ENCODE measurements at regions not wholly inside any gene's neighbourhood (a gene's known extent, or its start where the extent isn't known, plus 50 kb on each side); places are given as distances from the start of the nearest gene placed in this dataset.

GRCh38 chr4:33395731-33396485 is 2675.7 kb downstream of the PCDH7 start:
- no peaks in the 10 kb centered on the region for H3K9me3 ChIP-seq (ENCODE audit: low read depth)
- no peak overlapping the region for H3K4me2 ChIP-seq
- no peaks in the 10 kb centered on the region for H3K36me3 ChIP-seq (replicated peaks; ENCODE audit: insufficient read depth, low read depth)
- no peak for TF ChIP-seq CTCF (IDR thresholded peaks at IDR 0.05; ENCODE audit: poor library complexity)
- no peak for TF ChIP-seq EZH2 (IDR thresholded peaks at IDR 0.05; ENCODE audit: borderline replicate concordance)
- no peak for TF ChIP-seq EZH2phosphoT487 (IDR thresholded peaks at IDR 0.05; ENCODE audit: low read depth, severe bottlenecking, unreplicated experiment)
- DNase-seq (ENCODE audit: low spot score) = no peak
- H3K79me2 ChIP-seq = no peaks in the 10 kb centered on the region
- no peak overlapping the region for H3K27ac ChIP-seq
- H2AFZ ChIP-seq = no peak overlapping the region
- H3K4me3 ChIP-seq = no peak overlapping the region
- no peaks in the 10 kb centered on the region for H3K9me2 ChIP-seq (replicated peaks; ENCODE audit: insufficient read depth)
- no peaks in the 10 kb centered on the region for H3K27me3 ChIP-seq
- H4K20me1 ChIP-seq (ENCODE audit: insufficient read depth, poor library complexity, severe bottlenecking) = no peaks in the 10 kb centered on the region
- no peaks in the 10 kb centered on the region for H3K4me1 ChIP-seq (ENCODE audit: insufficient read depth)

- Histone ChIP-seq H3K27ac (no peak overlapping the region), H3K9me3 (ENCODE audit: low read depth) (no peaks in the 10 kb centered on the region), H4K20me1 (ENCODE audit: insufficient read depth, poor library complexity, severe bottlenecking) (no peaks in the 10 kb centered on the region), H3K27me3 (no peaks in the 10 kb centered on the region), H3K4me2 (no peak overlapping the region), H2AFZ (no peak overlapping the region), H3K4me1 (ENCODE audit: insufficient read depth) (no peaks in the 10 kb centered on the region), H3K79me2 (no peaks in the 10 kb centered on the region), H3K9me2 (replicated peaks; ENCODE audit: insufficient read depth) (no peaks in the 10 kb centered on the region), H3K4me3 (no peak overlapping the region), H3K36me3 (replicated peaks; ENCODE audit: insufficient read depth, low read depth) (no peaks in the 10 kb centered on the region)
- no peak for DNase-seq (ENCODE audit: low spot score)
- TF ChIP-seq CTCF (IDR thresholded peaks at IDR 0.05; ENCODE audit: poor library complexity) (no peak), EZH2phosphoT487 (IDR thresholded peaks at IDR 0.05; ENCODE audit: low read depth, severe bottlenecking, unreplicated experiment) (no peak), EZH2 (IDR thresholded peaks at IDR 0.05; ENCODE audit: borderline replicate concordance) (no peak)
- 98% methylated on average over 11 of the region's 11 CpGs for whole genome bisulfite sequencing (ENCODE audit: low lambda C conversion rate, missing lambda C conversion rate)
These were observed 2680.3 kb downstream of the PCDH7 start for GRCh38 chr4:33400504-33400903.

GRCh38 chr4:33407496-33407895 is 2687.3 kb downstream of the PCDH7 start:
- no peaks in the 10 kb centered on the region for H3K9me3 ChIP-seq (ENCODE audit: low read depth)
- H4K20me1 ChIP-seq (ENCODE audit: insufficient read depth, poor library complexity, severe bottlenecking) = no peaks in the 10 kb centered on the region
- no peaks in the 10 kb centered on the region for H3K36me3 ChIP-seq (replicated peaks; ENCODE audit: insufficient read depth, low read depth)
- DNase-seq (ENCODE audit: low spot score) = no peak
- H2AFZ ChIP-seq = no peak overlapping the region
- TF ChIP-seq CTCF (IDR thresholded peaks at IDR 0.05; ENCODE audit: poor library complexity) (no peak), EZH2phosphoT487 (IDR thresholded peaks at IDR 0.05; ENCODE audit: low read depth, severe bottlenecking, unreplicated experiment) (no peak), EZH2 (IDR thresholded peaks at IDR 0.05; ENCODE audit: borderline replicate concordance) (no peak)
- no peak overlapping the region for H3K4me3 ChIP-seq
- no peaks in the 10 kb centered on the region for H3K79me2 ChIP-seq
- H3K27me3 ChIP-seq = no peaks in the 10 kb centered on the region
- no peaks in the 10 kb centered on the region for H3K9me2 ChIP-seq (replicated peaks; ENCODE audit: insufficient read depth)
- no peaks in the 10 kb centered on the region for H3K4me1 ChIP-seq (ENCODE audit: insufficient read depth)
- H3K4me2 ChIP-seq = no peak overlapping the region
- no peak overlapping the region for H3K27ac ChIP-seq
- 83% methylated on average over 2 of the region's 2 CpGs for WGBS (ENCODE audit: low lambda C conversion rate, missing lambda C conversion rate)
